K562 (cell line): ENCODE measurements at regions not wholly inside any gene's neighbourhood (a gene's known extent, or its start where the extent isn't known, plus 50 kb on each side); places are given as distances from the start of the nearest gene placed in this dataset.

Source experiments
- ATAC-seq: fragments of 200-7000 bp; cut with Tn5 transposase; 3 replicates; pipeline ENCODE4 v1.9.1; 2020; ENCODE audit warnings: moderate library complexity
- BruUV-seq: library from RNA; stranded (reverse); fragments of 400-500 nt; replicated peaks from 2 replicates; lab custom pipeline; 2021; lab: Mats Ljungman, UMichigan
- CTCF ChIA-PET: fragments of 300-600 bp; formaldehyde crosslinking; extraction: SDS; loops from one replicate; lab custom pipeline; 2021; ENCODE audit warnings: low intra/inter-chr PET ratio; lab: Yijun Ruan, JAX
- POLR2A ChIA-PET: fragments of 300-600, 350-650 bp; sonication (Branson Sonifier 250); formaldehyde crosslinking; extraction: SDS; loops from one replicate; lab custom pipeline; 2021; ENCODE audit warnings: antibody characterized with exemption, inconsistent platforms; lab: Yijun Ruan, JAX
- DNase-seq, 4 experiments: peaks; one replicate each; pipeline versions ENCODE4 v3.0.0 to v3.0.0-alpha.2; 2011 to 2018; ENCODE audit warnings: low spot score in 3 of 4, mixed read lengths in 3 of 4; ENCODE audit errors: extremely low read depth in 1 of 4
- FAIRE-seq: peaks from 2 replicates; lab custom pipeline; 2011; peaks lifted over from hg19 to GRCh38; lab: Jason Lieb, UNC
- H2AFZ ChIP-seq: 2 replicates; pipeline ENCODE4 v1.6.0; 2011; ENCODE audit warnings: low read depth, low read length, control low read depth, inconsistent platforms
- H3K27ac ChIP-seq: fragments of 200-600 bp; 3 replicates; pipeline ENCODE4 v1.8.0; 2011; ENCODE audit warnings: low read depth, mild to moderate bottlenecking, control low read depth, inconsistent platforms, low read length, moderate library complexity, mixed read lengths; ENCODE audit errors: extremely low read depth
- H3K27me3 ChIP-seq, 2 experiments: fragments of 300-600 bp in 1 of 2; 2 replicates in 1 of 2; 3 replicates in 1 of 2; pipeline versions ENCODE4 v1.6.0 to v1.8.0; 2011; ENCODE audit warnings: inconsistent platforms in 2 of 2, low read length in 2 of 2, mild to moderate bottlenecking in 1 of 2, mixed read lengths in 1 of 2, moderate library complexity in 1 of 2; ENCODE audit not compliant: control insufficient read depth in 2 of 2, insufficient read depth in 2 of 2
- H3K36me3 ChIP-seq: fragments of 300-600 bp; 3 replicates; pipeline ENCODE4 v1.8.0; 2011; ENCODE audit warnings: mild to moderate bottlenecking, low read length, inconsistent platforms; ENCODE audit not compliant: control insufficient read depth, insufficient read depth
- H3K4me1 ChIP-seq, 2 experiments: fragments of 200-600 bp in 1 of 2; replicated peaks in 1 of 2; 2 replicates in 1 of 2; 3 replicates in 1 of 2; pipeline versions ENCODE4 v1.5.1 to v1.8.0; 2011; ENCODE audit warnings: inconsistent platforms in 2 of 2, low read length in 2 of 2, mild to moderate bottlenecking in 1 of 2, mixed read lengths in 1 of 2, moderate library complexity in 1 of 2; ENCODE audit not compliant: control insufficient read depth in 2 of 2, insufficient read depth in 2 of 2
- H3K4me2 ChIP-seq: 2 replicates; pipeline ENCODE4 v1.6.1; 2011; ENCODE audit warnings: low read length, control low read depth, inconsistent platforms, mixed read lengths; ENCODE audit not compliant: insufficient read depth
- H3K4me3 ChIP-seq: fragments of 200-600 bp; sonication (generic), shearing (Covaris generic); 2 replicates; pipeline ENCODE4 v1.5.1; 2016; ENCODE audit warnings: control low read depth, inconsistent platforms
- H3K79me2 ChIP-seq: fragments of 200-600 bp; 3 replicates; pipeline ENCODE4 v1.8.0; 2011; ENCODE audit warnings: low read length, inconsistent platforms; ENCODE audit not compliant: control insufficient read depth, insufficient read depth
- H3K9ac ChIP-seq, 2 experiments: 2 replicates each; pipeline versions ENCODE4 v1.6.0 to v1.6.1; 2011; ENCODE audit warnings: low read depth in 2 of 2, low read length in 2 of 2, control low read depth in 1 of 2, inconsistent platforms in 1 of 2, mild to moderate bottlenecking in 1 of 2, mixed read lengths in 1 of 2; ENCODE audit not compliant: insufficient read depth in 1 of 2
- H3K9me1 ChIP-seq: one replicate; pipeline ENCODE4 v1.6.0; 2011; ENCODE audit warnings: inconsistent platforms, mild to moderate bottlenecking, low read length, moderate library complexity; ENCODE audit not compliant: control insufficient read depth, insufficient read depth
- H3K9me3 ChIP-seq: replicated peaks from 2 replicates; pipeline ENCODE4 v1.5.1; 2011; ENCODE audit warnings: low read depth, low read length, inconsistent platforms; ENCODE audit not compliant: control insufficient read depth, insufficient read depth
- H4K20me1 ChIP-seq: replicated peaks from 2 replicates; pipeline ENCODE4 v1.6.1; 2011; ENCODE audit warnings: low read length, inconsistent platforms, mixed read lengths; ENCODE audit not compliant: control insufficient read depth, insufficient read depth
- ARHGAP35 ChIP-seq: fragments of 450-650 bp; IDR thresholded peaks from 2 replicates; pipeline ENCODE4 v1.6.1; 2018; ENCODE audit not compliant: partially characterized antibody
- ATF2 ChIP-seq: sonication (generic); formaldehyde crosslinking; IDR thresholded peaks from 2 replicates; pipeline ENCODE4 v1.8.1; 2022; ENCODE audit warnings: missing genetic modification reagents
- BRF1 ChIP-seq: IDR thresholded peaks from 3 replicates; pipeline ENCODE4 v1.6.1; 2011; ENCODE audit warnings: borderline replicate concordance, mild to moderate bottlenecking; ENCODE audit not compliant: insufficient read length; ENCODE audit errors: extremely low read depth
- C11orf30 ChIP-seq: fragments of 450-650 bp; IDR thresholded peaks from 2 replicates; pipeline ENCODE4 v1.6.1; 2016; ENCODE audit warnings: low read depth, mild to moderate bottlenecking
- CREB3L1 ChIP-seq: fragments of 450-650 bp; IDR thresholded peaks from 2 replicates; pipeline ENCODE4 v1.6.1; 2014; ENCODE audit warnings: low read depth, mild to moderate bottlenecking, moderate library complexity, borderline replicate concordance
- EP300 ChIP-seq: IDR thresholded peaks from 2 replicates; pipeline ENCODE4 v1.6.1; 2012; ENCODE audit warnings: low read length, improper control_type of control experiment
- HCFC1 ChIP-seq: IDR thresholded peaks from 2 replicates; pipeline ENCODE4 v1.6.1; 2012; ENCODE audit warnings: low read depth, low read length, improper control_type of control experiment
- KHSRP ChIP-seq: fragments of 450-650 bp; IDR thresholded peaks from 2 replicates; pipeline ENCODE4 v1.6.1; 2017
- KLF13 ChIP-seq: fragments of 450-650 bp; IDR thresholded peaks from 2 replicates; pipeline ENCODE4 v1.6.1; 2016; ENCODE audit warnings: missing genetic modification characterization, low read depth, mild to moderate bottlenecking, missing compliant biosample characterization, moderate library complexity, borderline replicate concordance
- LEF1 ChIP-seq: fragments of 450-650 bp; IDR thresholded peaks from 2 replicates; pipeline ENCODE4 v1.6.1; 2016; ENCODE audit warnings: mild to moderate bottlenecking
- MNT ChIP-seq, 2 experiments: fragments of 450-650 bp; conservative IDR thresholded peaks; 2 replicates each; pipeline ENCODE4 v1.6.1; 2017; ENCODE audit warnings: mild to moderate bottlenecking in 2 of 2, moderate library complexity in 2 of 2
- NR4A1 ChIP-seq, 2 experiments: fragments of 250-450 bp in 1 of 2; fragments of 450-650 bp in 1 of 2; sonication (Bioruptor Pico) in 1 of 2; IDR thresholded peaks; 2 replicates each; pipeline versions ENCODE4 v1.4.0 to v1.6.1; 2016 to 2020; ENCODE audit warnings: mild to moderate bottlenecking in 2 of 2, missing compliant biosample characterization in 1 of 2, missing genetic modification characterization in 1 of 2, moderate library complexity in 1 of 2
- TCF3 ChIP-seq: sonication (generic); formaldehyde crosslinking; IDR thresholded peaks from 2 replicates; pipeline ENCODE4 v1.4.0; 2020; ENCODE audit warnings: mild to moderate bottlenecking, missing genetic modification reagents
- ZFX ChIP-seq: sonication (generic); formaldehyde crosslinking; IDR thresholded peaks from 2 replicates; pipeline ENCODE4 v1.8.0; 2022; ENCODE audit warnings: mild to moderate bottlenecking, missing genetic modification reagents, moderate library complexity
- WGBS: fragments of 100-300 bp; shearing (Covaris generic); methylation state at CpG from one replicate; pipeline ENCODE4 v1.1.6; 2016; ENCODE audit warnings: low coverage, mixed read lengths; ENCODE audit not compliant: insufficient coverage; ENCODE audit errors: missing lambda C conversion rate; 5-methylcytosine and 5-hydroxymethylcytosine counted together
- in situ Hi-C: fragments of 300-500 bp; cut with MboI; formaldehyde crosslinking; loops from 4 replicates; pipeline ENCODE4 v1.15.0; 2018; ENCODE audit warnings: inconsistent platforms, mixed read lengths
- intact Hi-C: fragments of 100-400 bp; cut with micrococcal nuclease; formaldehyde crosslinking; loops from 2 replicates; pipeline ENCODE4 v1.14.2; 2022
- TF ChIP-seq, protein P1 (sequence below): fragments of 450-650 bp; formaldehyde crosslinking; IDR thresholded peaks from 2 replicates; pipeline ENCODE4 v1.4.0; 2022; ENCODE audit warnings: mild to moderate bottlenecking, moderate library complexity
- TF ChIP-seq, protein P2 (sequence below): sonication (generic); formaldehyde crosslinking; IDR thresholded peaks from 2 replicates; pipeline ENCODE4 v1.8.0; 2022; ENCODE audit warnings: mild to moderate bottlenecking, missing genetic modification reagents
- TF ChIP-seq, protein P3 (sequence below): fragments of 450-650 bp; IDR thresholded peaks from 2 replicates; pipeline ENCODE4 v1.6.1; 2016; ENCODE audit warnings: antibody characterized with exemption

DNA sequence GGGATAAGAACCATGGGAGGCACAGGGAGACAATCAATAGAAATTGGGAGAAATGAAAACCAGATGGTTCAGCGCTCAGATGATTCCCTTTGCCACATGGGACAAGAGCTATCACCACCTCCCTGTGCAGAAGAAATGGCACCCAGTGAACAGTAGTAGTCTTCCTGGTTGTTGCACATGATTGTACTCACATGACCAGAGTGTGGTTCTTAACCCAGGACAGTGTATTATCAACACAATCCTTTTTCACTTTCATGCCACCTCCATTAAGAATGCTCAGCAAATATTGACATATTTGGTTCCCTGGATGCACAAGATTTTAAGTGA is 149.0 kb upstream of the SH3BP4 start:
- H3K27ac ChIP-seq, result no peak overlapping the region
- H3K36me3 ChIP-seq, result no peaks in the 10 kb centered on the region
- BruUV-seq, result no TSS peak
- ChIA-PET POLR2A (no interaction called here), CTCF (no interaction called here)
- DNase-seq (no peak), ATAC-seq (no peak), FAIRE-seq (no peak)
- no peak overlapping the region for H3K4me2 ChIP-seq
- H3K4me1 ChIP-seq, result no peaks in the 10 kb centered on the region
- intact Hi-C loops, result no loop called here
- WGBS, result 7% methylated on average over 1 of the region's 1 CpG
- no peak overlapping the region for H2AFZ ChIP-seq
- no peaks in the 10 kb centered on the region for H3K9me3 ChIP-seq
- no peaks in the 10 kb centered on the region for H3K9me1 ChIP-seq
- H3K9ac ChIP-seq, result no peak overlapping the region
- H4K20me1 ChIP-seq, result no peaks in the 10 kb centered on the region
- in situ Hi-C loops, result no loop called here
- no peak overlapping the region for H3K4me3 ChIP-seq
- no peaks in the 10 kb centered on the region for H3K27me3 ChIP-seq
- H3K79me2 ChIP-seq, result no peaks in the 10 kb centered on the region
- TF ChIP-seq, protein P1, sequence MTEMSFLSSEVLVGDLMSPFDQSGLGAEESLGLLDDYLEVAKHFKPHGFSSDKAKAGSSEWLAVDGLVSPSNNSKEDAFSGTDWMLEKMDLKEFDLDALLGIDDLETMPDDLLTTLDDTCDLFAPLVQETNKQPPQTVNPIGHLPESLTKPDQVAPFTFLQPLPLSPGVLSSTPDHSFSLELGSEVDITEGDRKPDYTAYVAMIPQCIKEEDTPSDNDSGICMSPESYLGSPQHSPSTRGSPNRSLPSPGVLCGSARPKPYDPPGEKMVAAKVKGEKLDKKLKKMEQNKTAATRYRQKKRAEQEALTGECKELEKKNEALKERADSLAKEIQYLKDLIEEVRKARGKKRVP (CRISPR knock-in tag), result no peak
- TF ChIP-seq ZFX (CRISPR knock-in tag), result no peak
- TF ChIP-seq NR4A1 (CRISPR knock-in tag; IDR thresholded peaks at IDR 0.05), result no peak
- no peak for TF ChIP-seq NR4A1 (tag; IDR thresholded peaks at IDR 0.05)
- no peak for TF ChIP-seq KLF13 (tag)
- TF ChIP-seq HCFC1, result no peak
- no peak for TF ChIP-seq ATF2 (CRISPR knock-in tag)
- no peak for TF ChIP-seq TCF3 (CRISPR knock-in tag)
- TF ChIP-seq MNT (conservative IDR thresholded peaks at IDR 0.05), result no peak
- no peak for TF ChIP-seq CREB3L1
- TF ChIP-seq BRF1, result no peak
- TF ChIP-seq, protein P2, sequence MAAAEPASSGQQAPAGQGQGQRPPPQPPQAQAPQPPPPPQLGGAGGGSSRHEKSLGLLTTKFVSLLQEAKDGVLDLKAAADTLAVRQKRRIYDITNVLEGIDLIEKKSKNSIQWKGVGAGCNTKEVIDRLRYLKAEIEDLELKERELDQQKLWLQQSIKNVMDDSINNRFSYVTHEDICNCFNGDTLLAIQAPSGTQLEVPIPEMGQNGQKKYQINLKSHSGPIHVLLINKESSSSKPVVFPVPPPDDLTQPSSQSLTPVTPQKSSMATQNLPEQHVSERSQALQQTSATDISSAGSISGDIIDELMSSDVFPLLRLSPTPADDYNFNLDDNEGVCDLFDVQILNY (CRISPR knock-in tag), result no peak
- TF ChIP-seq LEF1, result no peak
- TF ChIP-seq ARHGAP35, result no peak
- no peak for TF ChIP-seq EP300
- TF ChIP-seq C11orf30, result no peak
- TF ChIP-seq, protein P3, sequence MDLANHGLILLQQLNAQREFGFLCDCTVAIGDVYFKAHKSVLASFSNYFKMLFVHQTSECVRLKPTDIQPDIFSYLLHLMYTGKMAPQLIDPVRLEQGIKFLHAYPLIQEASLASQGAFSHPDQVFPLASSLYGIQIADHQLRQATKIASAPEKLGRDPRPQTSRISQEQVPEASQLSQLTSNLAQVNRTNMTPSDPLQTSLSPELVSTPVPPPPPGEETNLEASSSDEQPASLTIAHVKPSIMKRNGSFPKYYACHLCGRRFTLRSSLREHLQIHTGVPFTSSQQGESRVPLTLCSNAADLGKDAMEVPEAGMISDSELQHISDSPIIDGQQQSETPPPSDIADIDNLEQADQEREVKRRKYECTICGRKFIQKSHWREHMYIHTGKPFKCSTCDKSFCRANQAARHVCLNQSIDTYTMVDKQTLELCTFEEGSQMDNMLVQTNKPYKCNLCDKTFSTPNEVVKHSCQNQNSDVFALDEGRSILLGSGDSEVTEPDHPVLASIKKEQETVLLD, result no peak
- TF ChIP-seq KHSRP, result no peak
